ENCODE measurements at regions not wholly inside any gene's neighbourhood (a gene's known extent, or its start where the extent isn't known, plus 50 kb on each side); places are given as distances from the start of the nearest gene placed in this dataset.

- no peaks in the 10 kb centered on the region for H3K27me3 Mint-ChIP-seq
- no peak for ATAC-seq (ENCODE audit: low read depth)
Observed at GRCh38 chr2:155151945-155152344, 453.4 kb downstream of the KCNJ3 start.

DNA sequence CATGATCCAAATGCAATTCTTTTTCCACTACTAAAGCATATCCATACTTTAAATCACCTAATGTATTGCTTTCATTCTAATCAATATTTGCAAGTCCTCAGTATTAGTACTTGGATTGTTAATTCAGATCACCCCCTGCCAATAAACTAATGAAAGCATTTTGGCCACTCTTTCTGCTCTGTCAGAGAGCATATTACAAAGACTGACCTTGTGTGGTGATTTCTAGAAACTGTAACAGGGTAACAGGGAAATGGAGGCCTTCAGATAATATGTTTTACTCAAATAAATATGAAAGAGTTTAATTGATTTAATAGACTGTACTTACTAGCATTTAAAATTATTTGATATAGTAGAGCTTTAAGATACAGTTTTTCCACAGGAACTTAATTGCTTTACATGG, 453.0 kb downstream of the KCNJ3 start:
- intact Hi-C loops (cut with micrococcal nuclease) = no loop called here
- Histone ChIP-seq H2AFZ (ENCODE audit: insufficient read depth, low read depth, low read length, poor library complexity, severe bottlenecking) (no peak overlapping the region), H3K9ac (ENCODE audit: low read length) (no peak overlapping the region), H3K9me3 (ENCODE audit: control extremely low read depth in 1 of 3, control insufficient read depth in 2 of 3, insufficient read depth in 1 of 3, low read length in 2 of 3) (no peaks in the 10 kb centered on the region), H3K4me3 (ENCODE audit: control extremely low read depth in 1 of 5, extremely low read depth in 1 of 5, insufficient read depth in 1 of 5, low read depth in 2 of 5, low read length in 4 of 5) (no peak overlapping the region), H3K27me3 (replicated peaks in 1 of 4; ENCODE audit: control extremely low read depth in 1 of 4, control insufficient read depth in 3 of 4, insufficient read depth in 4 of 4, low read length in 3 of 4) (no peaks in the 10 kb centered on the region), H3K4me2 (replicated peaks; ENCODE audit: low read depth, low read length, poor library complexity, severe bottlenecking) (no peak overlapping the region), H3K79me2 (ENCODE audit: control insufficient read depth, insufficient read depth, low read length) (no peaks in the 10 kb centered on the region), H3K4me1 (ENCODE audit: control insufficient read depth in 2 of 2, insufficient read depth in 2 of 2, low read length in 2 of 2) (no peaks in the 10 kb centered on the region), H3K27ac (ENCODE audit: low read length in 2 of 2) (no peak overlapping the region), H3K36me3 (replicated peaks in 1 of 2; ENCODE audit: control extremely low read depth in 1 of 2, control insufficient read depth in 1 of 2, extremely low read depth in 1 of 2, insufficient read depth in 2 of 2, low read length in 1 of 2) (no peaks in the 10 kb centered on the region), H4K20me1 (ENCODE audit: control insufficient read depth, insufficient read depth, low read length, poor library complexity, severe bottlenecking) (no peaks in the 10 kb centered on the region)
- H3K4me1 Mint-ChIP-seq = peaks cover 1% of the 10 kb centered on the region
- no peak overlapping the region for H3K27ac Mint-ChIP-seq
- ATAC-seq (ENCODE audit: low read depth) (no peak), DNase-seq (no peak)
- POLR2A ChIA-PET = no interaction called here
- no peaks in the 10 kb centered on the region for H3K9me3 Mint-ChIP-seq (ENCODE audit: insufficient read depth)
- CTCF ChIA-PET = no interaction called here
- H3K27me3 Mint-ChIP-seq = no peaks in the 10 kb centered on the region
- no peak overlapping the region for H3K4me3 Mint-ChIP-seq
- TF ChIP-seq, protein P1, sequence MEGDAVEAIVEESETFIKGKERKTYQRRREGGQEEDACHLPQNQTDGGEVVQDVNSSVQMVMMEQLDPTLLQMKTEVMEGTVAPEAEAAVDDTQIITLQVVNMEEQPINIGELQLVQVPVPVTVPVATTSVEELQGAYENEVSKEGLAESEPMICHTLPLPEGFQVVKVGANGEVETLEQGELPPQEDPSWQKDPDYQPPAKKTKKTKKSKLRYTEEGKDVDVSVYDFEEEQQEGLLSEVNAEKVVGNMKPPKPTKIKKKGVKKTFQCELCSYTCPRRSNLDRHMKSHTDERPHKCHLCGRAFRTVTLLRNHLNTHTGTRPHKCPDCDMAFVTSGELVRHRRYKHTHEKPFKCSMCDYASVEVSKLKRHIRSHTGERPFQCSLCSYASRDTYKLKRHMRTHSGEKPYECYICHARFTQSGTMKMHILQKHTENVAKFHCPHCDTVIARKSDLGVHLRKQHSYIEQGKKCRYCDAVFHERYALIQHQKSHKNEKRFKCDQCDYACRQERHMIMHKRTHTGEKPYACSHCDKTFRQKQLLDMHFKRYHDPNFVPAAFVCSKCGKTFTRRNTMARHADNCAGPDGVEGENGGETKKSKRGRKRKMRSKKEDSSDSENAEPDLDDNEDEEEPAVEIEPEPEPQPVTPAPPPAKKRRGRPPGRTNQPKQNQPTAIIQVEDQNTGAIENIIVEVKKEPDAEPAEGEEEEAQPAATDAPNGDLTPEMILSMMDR (IDR thresholded peaks at IDR 0.05) = no peak
- TF ChIP-seq EZH2 (IDR thresholded peaks at IDR 0.05; ENCODE audit: borderline replicate concordance, insufficient read depth, low read depth, low read length, poor library complexity, severe bottlenecking) = no peak

More at GRCh38 chr2:155151945-155152344, 453.4 kb downstream of the KCNJ3 start:
- ChIA-PET POLR2A (no interaction called here), CTCF (no interaction called here)
- no peak for DNase-seq
- intact Hi-C loops (cut with micrococcal nuclease) = no loop called here
- H3K27ac Mint-ChIP-seq = no peak overlapping the region
- Histone ChIP-seq H3K4me1 (ENCODE audit: control insufficient read depth in 2 of 2, insufficient read depth in 2 of 2, low read length in 2 of 2) (no peaks in the 10 kb centered on the region), H3K9me3 (ENCODE audit: control extremely low read depth in 1 of 3, control insufficient read depth in 2 of 3, insufficient read depth in 1 of 3, low read length in 2 of 3) (no peaks in the 10 kb centered on the region), H3K27ac (ENCODE audit: low read length in 2 of 2) (no peak overlapping the region), H3K4me3 (ENCODE audit: control extremely low read depth in 1 of 5, extremely low read depth in 1 of 5, insufficient read depth in 1 of 5, low read depth in 2 of 5, low read length in 4 of 5) (no peak overlapping the region), H3K36me3 (replicated peaks in 1 of 2; ENCODE audit: control extremely low read depth in 1 of 2, control insufficient read depth in 1 of 2, extremely low read depth in 1 of 2, insufficient read depth in 2 of 2, low read length in 1 of 2) (no peaks in the 10 kb centered on the region), H4K20me1 (ENCODE audit: control insufficient read depth, insufficient read depth, low read length, poor library complexity, severe bottlenecking) (no peaks in the 10 kb centered on the region), H3K9ac (ENCODE audit: low read length) (no peak overlapping the region), H3K79me2 (ENCODE audit: control insufficient read depth, insufficient read depth, low read length) (no peaks in the 10 kb centered on the region), H3K4me2 (replicated peaks; ENCODE audit: low read depth, low read length, poor library complexity, severe bottlenecking) (no peak overlapping the region), H2AFZ (ENCODE audit: insufficient read depth, low read depth, low read length, poor library complexity, severe bottlenecking) (no peak overlapping the region), H3K27me3 (replicated peaks in 1 of 4; ENCODE audit: control extremely low read depth in 1 of 4, control insufficient read depth in 3 of 4, insufficient read depth in 4 of 4, low read length in 3 of 4) (no peaks in the 10 kb centered on the region)
- 60% methylated on average over 2 of the region's 2 CpGs for WGBS (ENCODE audit: insufficient coverage)
- TF ChIP-seq, protein P1 (IDR thresholded peaks at IDR 0.05) = no peak
- TF ChIP-seq EZH2 (IDR thresholded peaks at IDR 0.05; ENCODE audit: borderline replicate concordance, insufficient read depth, low read depth, low read length, poor library complexity, severe bottlenecking) = no peak
- no peaks in the 10 kb centered on the region for H3K9me3 Mint-ChIP-seq (ENCODE audit: insufficient read depth)
- H3K4me1 Mint-ChIP-seq = no peaks in the 10 kb centered on the region
- H3K4me3 Mint-ChIP-seq = no peak overlapping the region

All from B cell (primary cell).